CD8-positive, alpha-beta memory T cell (primary cell): ENCODE measurements at regions not wholly inside any gene's neighbourhood (a gene's known extent, or its start where the extent isn't known, plus 50 kb on each side); places are given as distances from the start of the nearest gene placed in this dataset.

Experiments
- CTCF ChIA-PET: fragments of 350-600 bp; sonication (Branson Sonifier 250); formaldehyde crosslinking; loops from one replicate; lab custom pipeline; 2021; ENCODE audit warnings: antibody characterized with exemption; lab: Charles Lee
- POLR2A ChIA-PET: fragments of 350-600 bp; sonication (Branson Sonifier 250); formaldehyde crosslinking; loops from one replicate; lab custom pipeline; 2021; ENCODE audit warnings: antibody characterized with exemption; lab: Charles Lee
- DNase-seq, 5 donors: peaks; one replicate each; pipeline versions ENCODE4 v3.0.0 to v3.0.0-alpha.2; 2020 to 2022; ENCODE audit warnings: mixed read lengths in 1 of 5
- H3K27ac ChIP-seq: one replicate; pipeline ENCODE4 v1.7.0; 2013; ENCODE audit warnings: low read depth, mild to moderate bottlenecking, low read length, moderate library complexity
- H3K27me3 ChIP-seq: 2 replicates; pipeline ENCODE4 v1.7.0; 2013; ENCODE audit warnings: low read length, mild to moderate bottlenecking; ENCODE audit not compliant: insufficient read depth, poor library complexity, severe bottlenecking
- H3K36me3 ChIP-seq: 2 replicates; pipeline ENCODE4 v1.7.0; 2013; ENCODE audit warnings: mild to moderate bottlenecking, low read length, moderate library complexity; ENCODE audit not compliant: insufficient read depth
- H3K4me1 ChIP-seq: 2 replicates; pipeline ENCODE4 v1.7.0; 2013; ENCODE audit warnings: mild to moderate bottlenecking, low read length, moderate library complexity; ENCODE audit not compliant: insufficient read depth
- H3K4me3 ChIP-seq: 2 replicates; pipeline ENCODE4 v1.7.0; 2013; ENCODE audit warnings: mild to moderate bottlenecking, low read length
- H3K9me3 ChIP-seq: 2 replicates; pipeline ENCODE4 v1.7.0; 2013; ENCODE audit warnings: mild to moderate bottlenecking, low read length
- H3K27ac Mint-ChIP-seq, 8 donors: one replicate each; pipeline ENCODE4 v1.8.0; 2020 to 2021; ENCODE audit warnings: mixed read lengths in 8 of 8, mild to moderate bottlenecking in 6 of 8, inconsistent platforms in 3 of 8, moderate library complexity in 3 of 8
- H3K27me3 Mint-ChIP-seq, 2 donors: one replicate each; pipeline ENCODE4 v1.8.0; 2020 to 2021; ENCODE audit warnings: mixed read lengths in 2 of 2, mild to moderate bottlenecking in 1 of 2, moderate library complexity in 1 of 2
- H3K36me3 Mint-ChIP-seq, 3 donors: one replicate each; pipeline ENCODE4 v1.8.0; 2020 to 2021; ENCODE audit warnings: mixed read lengths in 3 of 3, inconsistent platforms in 1 of 3, mild to moderate bottlenecking in 1 of 3
- H3K4me1 Mint-ChIP-seq, 3 donors: one replicate each; pipeline ENCODE4 v1.8.0; 2020 to 2021; ENCODE audit warnings: mixed read lengths in 3 of 3, inconsistent platforms in 1 of 3, mild to moderate bottlenecking in 1 of 3
- H3K4me3 Mint-ChIP-seq, 7 donors: one replicate each; pipeline ENCODE4 v1.8.0; 2020 to 2021; ENCODE audit warnings: mixed read lengths in 7 of 7, mild to moderate bottlenecking in 6 of 7, moderate library complexity in 4 of 7, inconsistent platforms in 2 of 7
- H3K9me3 Mint-ChIP-seq, 5 donors: one replicate each; pipeline ENCODE4 v1.8.0; 2020 to 2022; ENCODE audit warnings: mixed read lengths in 5 of 5, mild to moderate bottlenecking in 3 of 5, moderate library complexity in 2 of 5, inconsistent platforms in 1 of 5

DNA sequence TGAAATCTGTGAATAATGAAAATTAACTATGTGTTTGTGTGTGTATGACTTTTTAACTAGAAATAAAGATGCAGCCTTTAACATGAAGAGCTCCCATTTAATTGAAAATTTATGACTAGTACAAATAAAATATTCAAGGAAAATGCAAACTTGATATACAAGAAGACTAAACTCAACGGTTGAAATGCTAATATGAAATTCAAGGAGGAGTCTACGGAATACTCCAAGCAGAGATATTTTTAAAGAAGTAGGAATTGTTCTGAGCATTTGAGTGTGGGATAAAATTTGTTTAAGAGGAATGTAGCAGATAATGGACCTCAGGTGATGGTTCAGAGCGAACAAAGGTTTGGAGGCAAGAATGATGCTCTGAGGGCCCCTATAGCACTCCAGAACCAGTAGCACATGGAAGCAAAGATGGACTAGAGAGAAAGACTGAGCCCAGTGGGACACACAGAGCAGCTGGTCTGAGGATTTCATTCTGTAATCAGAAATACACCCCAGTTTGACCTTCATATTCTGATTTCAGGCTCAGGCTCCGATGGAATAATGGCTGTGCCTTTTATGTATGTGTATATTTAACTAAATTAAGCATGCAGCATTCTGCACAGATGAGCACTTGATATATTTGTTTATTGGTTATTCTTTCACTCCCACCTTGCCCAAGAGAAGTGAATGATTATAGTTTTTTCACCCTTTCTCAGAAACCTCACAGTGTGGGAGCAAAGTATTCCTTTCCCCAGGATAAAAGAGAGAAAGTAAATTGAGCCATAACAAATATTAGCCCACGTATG, 227.1 kb downstream of the ZPLD1 start:
- CTCF ChIA-PET: no interaction called here
- no peak for DNase-seq
- POLR2A ChIA-PET: no interaction called here

GRCh38 chr3:102662498-102662772, 227.6 kb downstream of the ZPLD1 start:
- H3K4me3 ChIP-seq: no peak overlapping the region
- Mint-ChIP-seq H3K27ac (no peak overlapping the region), H3K36me3 (no peaks in the 10 kb centered on the region), H3K27me3 (peaks cover 5 to 15% of the 10 kb centered on the region in 2 donors), H3K4me1 (no peaks in the 10 kb centered on the region), H3K9me3 (peaks cover 0 to 2% (median 0%) of the 10 kb centered on the region in 5 donors), H3K4me3 (no peak overlapping the region)
- H3K27ac ChIP-seq: no peak overlapping the region
- CTCF ChIA-PET: no interaction called here
- H3K9me3 ChIP-seq: no peaks in the 10 kb centered on the region
- DNase-seq: no peak
- POLR2A ChIA-PET: no interaction called here
- H3K27me3 ChIP-seq: no peaks in the 10 kb centered on the region
- no peaks in the 10 kb centered on the region for H3K4me1 ChIP-seq
- no peaks in the 10 kb centered on the region for H3K36me3 ChIP-seq

More for the DNA sequence above, 227.1 kb downstream of the ZPLD1 start:
- Histone ChIP-seq H3K4me1 (no peaks in the 10 kb centered on the region), H3K4me3 (no peak overlapping the region), H3K9me3 (no peaks in the 10 kb centered on the region), H3K27me3 (no peaks in the 10 kb centered on the region), H3K27ac (no peak overlapping the region), H3K36me3 (no peaks in the 10 kb centered on the region)
- Mint-ChIP-seq H3K4me1 (no peaks in the 10 kb centered on the region), H3K36me3 (no peaks in the 10 kb centered on the region), H3K4me3 (no peak overlapping the region), H3K9me3 (peaks cover 0 to 2% (median 0%) of the 10 kb centered on the region in 5 donors), H3K27me3 (peaks cover 5 to 10% of the 10 kb centered on the region in 2 donors), H3K27ac (no peak overlapping the region)

GRCh38 chr3:102664126-102664525, 229.3 kb downstream of the ZPLD1 start:
- no peak overlapping the region for H3K27ac Mint-ChIP-seq
- peaks cover 0 to 2% (median 0%) of the 10 kb centered on the region in 5 donors for H3K9me3 Mint-ChIP-seq
- Histone ChIP-seq H3K36me3 (no peaks in the 10 kb centered on the region), H3K9me3 (no peaks in the 10 kb centered on the region), H3K4me1 (no peaks in the 10 kb centered on the region), H3K4me3 (no peak overlapping the region), H3K27ac (no peak overlapping the region), H3K27me3 (no peaks in the 10 kb centered on the region)
- no peaks in the 10 kb centered on the region for H3K36me3 Mint-ChIP-seq
- H3K27me3 Mint-ChIP-seq: peaks cover 3 to 19% of the 10 kb centered on the region in 2 donors
- H3K4me3 Mint-ChIP-seq: no peak overlapping the region
- no peak for DNase-seq
- CTCF ChIA-PET: no interaction called here
- H3K4me1 Mint-ChIP-seq: no peaks in the 10 kb centered on the region
- POLR2A ChIA-PET: no interaction called here

GRCh38 chr3:102665183-102665582, 230.4 kb downstream of the ZPLD1 start:
- H3K27me3 ChIP-seq: no peaks in the 10 kb centered on the region
- H3K27ac ChIP-seq: no peak overlapping the region
- no peak overlapping the region for H3K4me3 ChIP-seq
- POLR2A ChIA-PET: no interaction called here
- H3K9me3 ChIP-seq: no peaks in the 10 kb centered on the region
- H3K27ac Mint-ChIP-seq: no peak overlapping the region
- no peak overlapping the region for H3K4me3 Mint-ChIP-seq
- CTCF ChIA-PET: no interaction called here
- H3K4me1 ChIP-seq: no peaks in the 10 kb centered on the region
- H3K36me3 ChIP-seq: no peaks in the 10 kb centered on the region
- H3K9me3 Mint-ChIP-seq: no peaks in the 10 kb centered on the region
- H3K27me3 Mint-ChIP-seq: peaks cover 2 to 21% of the 10 kb centered on the region in 2 donors
- H3K4me1 Mint-ChIP-seq: no peaks in the 10 kb centered on the region
- H3K36me3 Mint-ChIP-seq: no peaks in the 10 kb centered on the region
- DNase-seq: no peak

- no peak overlapping the region for H3K27ac Mint-ChIP-seq
- H3K4me3 Mint-ChIP-seq: no peak overlapping the region
- ChIA-PET CTCF (no interaction called here), POLR2A (no interaction called here)
- H3K9me3 ChIP-seq: no peaks in the 10 kb centered on the region
- no peaks in the 10 kb centered on the region for H3K9me3 Mint-ChIP-seq
- no peaks in the 10 kb centered on the region for H3K27me3 ChIP-seq
- no peaks in the 10 kb centered on the region for H3K4me1 ChIP-seq
- H3K36me3 ChIP-seq: no peaks in the 10 kb centered on the region
- peaks cover 0 to 1% (median 0%) of the 10 kb centered on the region in 3 donors for H3K4me1 Mint-ChIP-seq
- H3K4me3 ChIP-seq: no peak overlapping the region
- no peaks in the 10 kb centered on the region for H3K36me3 Mint-ChIP-seq
- H3K27me3 Mint-ChIP-seq: peaks cover 2 to 21% of the 10 kb centered on the region in 2 donors
- H3K27ac ChIP-seq: no peak overlapping the region
- no peak for DNase-seq
Measured at GRCh38 chr3:102668247-102668646, 233.4 kb downstream of the ZPLD1 start.

DNA sequence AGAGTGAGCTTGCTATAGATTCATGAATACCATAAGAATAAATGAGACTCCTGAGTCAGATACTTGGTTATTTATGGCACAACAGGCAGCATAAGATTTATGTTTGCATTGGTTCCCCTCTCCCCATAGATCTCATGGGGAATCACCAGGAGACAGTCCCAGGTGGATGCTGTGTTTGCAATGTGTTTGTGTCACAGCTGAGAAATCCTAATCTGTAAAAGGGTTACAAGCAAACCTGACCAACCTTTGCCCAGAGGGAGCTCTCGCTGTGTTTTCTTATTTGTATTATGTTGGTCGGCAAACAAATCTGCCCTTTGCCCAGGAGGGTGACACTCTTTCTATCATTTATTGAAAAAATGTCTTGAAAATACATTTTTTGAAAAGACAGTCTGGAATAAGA, 236.2 kb downstream of the ZPLD1 start:
- CTCF ChIA-PET: no interaction called here
- peaks cover 5 to 20% of the 10 kb centered on the region in 2 donors for H3K27me3 Mint-ChIP-seq

GRCh38 chr3:102672305-102672704, 237.5 kb downstream of the ZPLD1 start:
- no peaks in the 10 kb centered on the region for H3K9me3 ChIP-seq
- Mint-ChIP-seq H3K4me3 (no peak overlapping the region), H3K36me3 (no peaks in the 10 kb centered on the region), H3K9me3 (no peaks in the 10 kb centered on the region), H3K27ac (no peak overlapping the region), H3K4me1 (peaks cover 3 to 8% (median 4%) of the 10 kb centered on the region in 3 donors), H3K27me3 (peaks cover 5 to 14% of the 10 kb centered on the region in 2 donors)
- no peak overlapping the region for H3K4me3 ChIP-seq
- H3K27me3 ChIP-seq: no peaks in the 10 kb centered on the region
- H3K4me1 ChIP-seq: no peaks in the 10 kb centered on the region
- no peak for DNase-seq
- ChIA-PET POLR2A (no interaction called here), CTCF (interaction anchor here (1.5 kb wide), 1 partner anchor 68 kb away, joined by 3 read pairs; no protein-coding TSS in a partner anchor)
- H3K27ac ChIP-seq: no peak overlapping the region
- no peaks in the 10 kb centered on the region for H3K36me3 ChIP-seq

More for the DNA sequence above, 236.2 kb downstream of the ZPLD1 start:
- Mint-ChIP-seq H3K4me3 (no peak overlapping the region), H3K27ac (no peak overlapping the region), H3K9me3 (no peaks in the 10 kb centered on the region), H3K4me1 (peaks cover 3 to 8% (median 4%) of the 10 kb centered on the region in 3 donors), H3K36me3 (no peaks in the 10 kb centered on the region)
- Histone ChIP-seq H3K4me1 (no peaks in the 10 kb centered on the region), H3K27me3 (no peaks in the 10 kb centered on the region), H3K36me3 (no peaks in the 10 kb centered on the region), H3K27ac (no peak overlapping the region), H3K4me3 (no peak overlapping the region), H3K9me3 (no peaks in the 10 kb centered on the region)
- no peak for DNase-seq
- POLR2A ChIA-PET: no interaction called here

- Histone ChIP-seq H3K27ac (no peak overlapping the region), H3K9me3 (no peaks in the 10 kb centered on the region), H3K4me3 (no peak overlapping the region), H3K36me3 (no peaks in the 10 kb centered on the region), H3K4me1 (no peaks in the 10 kb centered on the region), H3K27me3 (no peaks in the 10 kb centered on the region)
- no peaks in the 10 kb centered on the region for H3K9me3 Mint-ChIP-seq
- POLR2A ChIA-PET: no interaction called here
- peak; percentile 12 to 58 (median 18) for DNase-seq
- peak overlapping the region in 1 of 7 donors; percentile 61 for H3K4me3 Mint-ChIP-seq
- H3K36me3 Mint-ChIP-seq: no peaks in the 10 kb centered on the region
- H3K27me3 Mint-ChIP-seq: peaks cover 7 to 9% of the 10 kb centered on the region in 2 donors
- CTCF ChIA-PET: interaction anchor here (0.7 to 1.2 kb wide), 7 partner anchors 11 to 881 kb away, joined by 3 to 4 read pairs (median 3); no protein-coding TSS in a partner anchor
- H3K27ac Mint-ChIP-seq: no peak overlapping the region
- H3K4me1 Mint-ChIP-seq: peaks cover 3 to 8% (median 4%) of the 10 kb centered on the region in 3 donors
Measured at GRCh38 chr3:102673271-102674115, 238.7 kb downstream of the ZPLD1 start.
